Loucy (cell line): ENCODE measurements at regions not wholly inside any gene's neighbourhood (a gene's known extent, or its start where the extent isn't known, plus 50 kb on each side); places are given as distances from the start of the nearest gene placed in this dataset.

Experiments
- H2AFZ ChIP-seq: fragments of 200-600 bp; sonication (generic); 2 replicates; pipeline ENCODE4 v1.6.0; 2016; ENCODE audit warnings: antibody characterized with exemption, mild to moderate bottlenecking, low read length, moderate library complexity
- H3F3A ChIP-seq: fragments of 200-600 bp; 2 replicates; pipeline ENCODE4 v1.6.0; 2016; ENCODE audit warnings: antibody characterized with exemption, low read depth, mild to moderate bottlenecking
- H3K27me3 ChIP-seq: fragments of 200-600 bp; sonication (generic); 2 replicates; pipeline ENCODE4 v1.6.1; 2014; ENCODE audit warnings: low read length, mild to moderate bottlenecking; ENCODE audit not compliant: insufficient read depth, poor library complexity, severe bottlenecking
- H3K36me3 ChIP-seq: fragments of 200-600 bp; sonication (generic); 2 replicates; pipeline ENCODE4 v1.6.1; 2016; ENCODE audit warnings: low read length; ENCODE audit not compliant: insufficient read depth
- H3K4me1 ChIP-seq: fragments of 200-600 bp; sonication (generic); 2 replicates; pipeline ENCODE4 v1.5.1; 2014; ENCODE audit warnings: low read length, mild to moderate bottlenecking; ENCODE audit not compliant: insufficient read depth, poor library complexity, severe bottlenecking
- H3K4me2 ChIP-seq: fragments of 200-600 bp; sonication (generic); 2 replicates; pipeline ENCODE4 v1.6.0; 2014; ENCODE audit warnings: antibody characterized with exemption, low read length, low read depth, mild to moderate bottlenecking; ENCODE audit not compliant: poor library complexity, severe bottlenecking
- H3K4me3 ChIP-seq: fragments of 200-600 bp; sonication (generic); 2 replicates; pipeline ENCODE4 v1.5.1; 2014; ENCODE audit warnings: low read length, mild to moderate bottlenecking, mixed read lengths; ENCODE audit not compliant: poor library complexity, severe bottlenecking
- H3K79me2 ChIP-seq: fragments of 200-600 bp; sonication (generic); 2 replicates; pipeline ENCODE4 v1.6.1; 2014; ENCODE audit warnings: low read length; ENCODE audit not compliant: insufficient read depth
- H3K9ac ChIP-seq: fragments of 200-600 bp; sonication (generic); 2 replicates; pipeline ENCODE4 v1.6.0; 2014; ENCODE audit warnings: mild to moderate bottlenecking, low read depth, low read length, moderate library complexity; ENCODE audit not compliant: poor library complexity, severe bottlenecking
- H3K9me2 ChIP-seq: fragments of 200-600 bp; sonication (generic); replicated peaks from 2 replicates; pipeline ENCODE4 v1.6.1; 2016; ENCODE audit warnings: low read depth, low read length, mixed read lengths
- H3K9me3 ChIP-seq: fragments of 200-600 bp; sonication (generic); 2 replicates; pipeline ENCODE4 v1.6.1; 2014; ENCODE audit warnings: mild to moderate bottlenecking, antibody characterized with exemption, low read length, low read depth; ENCODE audit not compliant: insufficient read depth
- H4K20me1 ChIP-seq: fragments of 200-600 bp; sonication (generic); 2 replicates; pipeline ENCODE4 v1.6.0; 2014; ENCODE audit warnings: antibody characterized with exemption, low read length, mild to moderate bottlenecking; ENCODE audit not compliant: insufficient read depth, poor library complexity, severe bottlenecking
- EZH2phosphoT487 ChIP-seq: fragments of 200-600 bp; IDR thresholded peaks from 2 replicates; pipeline ENCODE4 v1.6.1; 2018; ENCODE audit warnings: antibody characterized with exemption, mild to moderate bottlenecking, moderate library complexity, borderline replicate concordance
- TF ChIP-seq, protein P1 (sequence below): fragments of 200-600 bp; sonication (generic); conservative IDR thresholded peaks from 2 replicates; pipeline ENCODE4 v1.5.1; 2014; ENCODE audit warnings: mild to moderate bottlenecking, antibody characterized with exemption, low read length

DNA sequence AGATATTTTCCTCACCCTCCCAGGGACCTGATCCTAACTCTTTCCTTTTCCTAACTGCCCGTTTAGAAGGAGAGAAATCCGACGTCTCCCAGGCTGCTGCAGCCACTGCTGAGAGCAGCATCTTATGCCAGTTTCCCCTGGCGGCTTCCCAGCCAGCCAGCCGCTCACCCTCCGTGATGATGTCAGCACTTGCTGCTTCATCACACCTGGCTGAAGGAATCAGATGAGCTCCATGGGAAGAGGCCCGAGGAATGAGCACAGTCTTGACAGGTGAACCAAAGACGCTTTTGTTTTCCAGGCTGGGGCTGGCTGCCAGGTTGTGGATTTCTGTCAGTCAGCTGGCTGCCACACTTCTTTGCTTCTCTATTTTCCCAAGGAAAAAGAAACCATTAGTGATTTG lies 445.1 kb upstream of the RBMS3 start:
- H2AFZ ChIP-seq: no peak overlapping the region
- H3K9ac ChIP-seq: no peak overlapping the region

DNA sequence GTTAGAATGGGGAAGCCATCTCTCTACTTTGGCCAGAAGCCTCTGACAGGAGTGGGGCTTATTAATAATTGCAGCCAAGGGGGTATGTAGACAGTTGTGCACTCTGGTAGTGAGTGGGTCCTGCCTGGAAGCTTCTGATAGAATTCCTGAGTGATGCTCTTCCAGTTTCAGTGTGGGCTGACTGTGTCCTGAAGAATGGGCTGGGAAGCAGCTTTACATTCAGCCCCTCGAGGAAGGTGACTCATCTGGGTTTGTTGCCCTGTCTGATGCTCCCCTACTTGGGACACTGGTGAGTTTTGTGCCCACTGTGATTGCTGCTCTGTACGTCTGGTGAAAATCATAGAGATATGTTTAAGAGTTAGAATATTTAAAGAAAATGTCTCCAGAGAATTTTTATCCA lies 444.7 kb upstream of the RBMS3 start:
- no peak overlapping the region for H3K9ac ChIP-seq
- no peak overlapping the region for H2AFZ ChIP-seq
- no peaks in the 10 kb centered on the region for H3K79me2 ChIP-seq
- no peak overlapping the region for H3K4me3 ChIP-seq
- H3K27me3 ChIP-seq: no peaks in the 10 kb centered on the region
- TF ChIP-seq EZH2phosphoT487: no peak
- H3K9me2 ChIP-seq: no peaks in the 10 kb centered on the region
- H3F3A ChIP-seq: no peaks in the 10 kb centered on the region
- H3K36me3 ChIP-seq: no peaks in the 10 kb centered on the region
- no peak overlapping the region for H3K4me2 ChIP-seq
- no peaks in the 10 kb centered on the region for H3K9me3 ChIP-seq
- H3K4me1 ChIP-seq: peaks cover 7% of the 10 kb centered on the region
- no peaks in the 10 kb centered on the region for H4K20me1 ChIP-seq

More for the DNA sequence above, 445.1 kb upstream of the RBMS3 start:
- Histone ChIP-seq H4K20me1 (no peaks in the 10 kb centered on the region), H3F3A (no peaks in the 10 kb centered on the region), H3K27me3 (no peaks in the 10 kb centered on the region), H3K9me2 (no peaks in the 10 kb centered on the region), H3K36me3 (no peaks in the 10 kb centered on the region), H3K9me3 (no peaks in the 10 kb centered on the region), H3K4me3 (no peak overlapping the region), H3K4me1 (peaks cover 7% of the 10 kb centered on the region), H3K79me2 (no peaks in the 10 kb centered on the region), H3K4me2 (no peak overlapping the region)
- TF ChIP-seq, protein P1, sequence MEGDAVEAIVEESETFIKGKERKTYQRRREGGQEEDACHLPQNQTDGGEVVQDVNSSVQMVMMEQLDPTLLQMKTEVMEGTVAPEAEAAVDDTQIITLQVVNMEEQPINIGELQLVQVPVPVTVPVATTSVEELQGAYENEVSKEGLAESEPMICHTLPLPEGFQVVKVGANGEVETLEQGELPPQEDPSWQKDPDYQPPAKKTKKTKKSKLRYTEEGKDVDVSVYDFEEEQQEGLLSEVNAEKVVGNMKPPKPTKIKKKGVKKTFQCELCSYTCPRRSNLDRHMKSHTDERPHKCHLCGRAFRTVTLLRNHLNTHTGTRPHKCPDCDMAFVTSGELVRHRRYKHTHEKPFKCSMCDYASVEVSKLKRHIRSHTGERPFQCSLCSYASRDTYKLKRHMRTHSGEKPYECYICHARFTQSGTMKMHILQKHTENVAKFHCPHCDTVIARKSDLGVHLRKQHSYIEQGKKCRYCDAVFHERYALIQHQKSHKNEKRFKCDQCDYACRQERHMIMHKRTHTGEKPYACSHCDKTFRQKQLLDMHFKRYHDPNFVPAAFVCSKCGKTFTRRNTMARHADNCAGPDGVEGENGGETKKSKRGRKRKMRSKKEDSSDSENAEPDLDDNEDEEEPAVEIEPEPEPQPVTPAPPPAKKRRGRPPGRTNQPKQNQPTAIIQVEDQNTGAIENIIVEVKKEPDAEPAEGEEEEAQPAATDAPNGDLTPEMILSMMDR: no peak
- TF ChIP-seq EZH2phosphoT487: no peak

DNA sequence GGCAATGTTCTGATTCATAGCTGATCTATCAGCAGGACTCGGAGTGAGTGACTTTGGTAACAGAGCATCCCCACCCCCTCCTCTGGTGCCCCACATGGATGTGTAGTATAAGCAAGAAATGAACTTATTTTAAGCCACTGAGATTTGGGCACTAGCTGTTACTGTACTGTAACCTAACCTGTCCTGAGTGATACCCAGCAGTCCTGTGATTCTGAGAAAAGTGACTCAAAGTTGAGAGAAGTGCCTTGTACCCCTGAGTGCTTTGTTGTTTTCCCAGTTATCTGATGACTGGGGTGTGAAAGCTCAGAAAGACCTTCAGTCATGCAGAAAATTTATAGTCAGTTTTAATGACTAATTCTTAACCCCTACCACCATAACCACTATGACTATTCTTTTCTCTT lies 439.9 kb upstream of the RBMS3 start:
- Histone ChIP-seq H3K79me2 (no peaks in the 10 kb centered on the region), H3K36me3 (no peaks in the 10 kb centered on the region), H3K4me1 (peaks cover 7% of the 10 kb centered on the region)

GRCh38 chr3:28841441-28841840 lies 439.4 kb upstream of the RBMS3 start:
- Histone ChIP-seq H3K27me3 (no peaks in the 10 kb centered on the region), H3K79me2 (no peaks in the 10 kb centered on the region), H3K9ac (no peak overlapping the region), H3K4me3 (no peak overlapping the region), H3K36me3 (no peaks in the 10 kb centered on the region), H4K20me1 (no peaks in the 10 kb centered on the region), H3K9me2 (no peaks in the 10 kb centered on the region), H3K9me3 (no peaks in the 10 kb centered on the region), H2AFZ (no peak overlapping the region), H3K4me1 (peaks cover 7% of the 10 kb centered on the region), H3K4me2 (no peak overlapping the region), H3F3A (no peaks in the 10 kb centered on the region)
- TF ChIP-seq, protein P1: no peak
- no peak for TF ChIP-seq EZH2phosphoT487

More for the DNA sequence above, 439.9 kb upstream of the RBMS3 start:
- TF ChIP-seq, protein P1: no peak
- no peak for TF ChIP-seq EZH2phosphoT487
- Histone ChIP-seq H3K4me2 (no peak overlapping the region), H3K9me3 (no peaks in the 10 kb centered on the region), H3F3A (no peaks in the 10 kb centered on the region), H2AFZ (no peak overlapping the region), H4K20me1 (no peaks in the 10 kb centered on the region), H3K9ac (no peak overlapping the region), H3K27me3 (no peaks in the 10 kb centered on the region), H3K9me2 (no peaks in the 10 kb centered on the region), H3K4me3 (no peak overlapping the region)
